ENCODE measurements at regions not wholly inside any gene's neighbourhood (a gene's known extent, or its start where the extent isn't known, plus 50 kb on each side); places are given as distances from the start of the nearest gene placed in this dataset.

DNA sequence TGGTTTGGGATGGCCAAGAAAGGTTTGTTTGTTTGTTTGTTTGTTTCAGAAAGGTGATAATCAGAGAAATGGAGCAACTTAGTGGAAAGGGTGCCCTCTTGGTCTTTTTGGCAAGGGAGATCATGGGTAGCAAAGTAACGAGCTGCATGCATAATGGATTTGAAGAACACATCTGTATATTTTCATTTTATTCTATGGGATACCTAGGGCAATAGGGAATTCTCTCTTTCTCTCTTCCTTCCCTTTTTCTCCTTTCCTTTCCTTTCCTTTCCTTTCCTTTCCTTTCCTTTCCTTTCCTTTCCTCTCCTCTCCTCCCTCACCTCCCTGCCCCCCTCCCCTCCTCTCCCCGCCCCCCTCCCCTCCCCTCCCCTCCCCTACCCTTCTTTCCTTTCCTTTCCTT, 492.1 kb downstream of the NEBL start:
- TF ChIP-seq, protein P1, sequence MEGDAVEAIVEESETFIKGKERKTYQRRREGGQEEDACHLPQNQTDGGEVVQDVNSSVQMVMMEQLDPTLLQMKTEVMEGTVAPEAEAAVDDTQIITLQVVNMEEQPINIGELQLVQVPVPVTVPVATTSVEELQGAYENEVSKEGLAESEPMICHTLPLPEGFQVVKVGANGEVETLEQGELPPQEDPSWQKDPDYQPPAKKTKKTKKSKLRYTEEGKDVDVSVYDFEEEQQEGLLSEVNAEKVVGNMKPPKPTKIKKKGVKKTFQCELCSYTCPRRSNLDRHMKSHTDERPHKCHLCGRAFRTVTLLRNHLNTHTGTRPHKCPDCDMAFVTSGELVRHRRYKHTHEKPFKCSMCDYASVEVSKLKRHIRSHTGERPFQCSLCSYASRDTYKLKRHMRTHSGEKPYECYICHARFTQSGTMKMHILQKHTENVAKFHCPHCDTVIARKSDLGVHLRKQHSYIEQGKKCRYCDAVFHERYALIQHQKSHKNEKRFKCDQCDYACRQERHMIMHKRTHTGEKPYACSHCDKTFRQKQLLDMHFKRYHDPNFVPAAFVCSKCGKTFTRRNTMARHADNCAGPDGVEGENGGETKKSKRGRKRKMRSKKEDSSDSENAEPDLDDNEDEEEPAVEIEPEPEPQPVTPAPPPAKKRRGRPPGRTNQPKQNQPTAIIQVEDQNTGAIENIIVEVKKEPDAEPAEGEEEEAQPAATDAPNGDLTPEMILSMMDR (IDR thresholded peaks at IDR 0.05; ENCODE audit: poor library complexity, severe bottlenecking): no peak
- Histone ChIP-seq H3K4me1 (ENCODE audit: insufficient read depth, poor library complexity, severe bottlenecking) (no peaks in the 10 kb centered on the region), H3K27ac (ENCODE audit: poor library complexity, severe bottlenecking) (no peak overlapping the region), H3K27me3 (ENCODE audit: insufficient read depth, poor library complexity, severe bottlenecking) (no peaks in the 10 kb centered on the region), H3K9me3 (ENCODE audit: severe bottlenecking) (no peaks in the 10 kb centered on the region), H3K4me3 (ENCODE audit: severe bottlenecking) (no peak overlapping the region), H3K36me3 (ENCODE audit: low read depth) (no peaks in the 10 kb centered on the region)
- no peak for ATAC-seq (ENCODE audit: low read depth)
- no peak for DNase-seq (ENCODE audit: low spot score)

- no peak overlapping the region for H3K4me3 ChIP-seq (ENCODE audit: severe bottlenecking)
- no peak overlapping the region for H3K27ac ChIP-seq (ENCODE audit: poor library complexity, severe bottlenecking)
- no peak for ATAC-seq (ENCODE audit: low read depth)
- DNase-seq (ENCODE audit: low spot score): no peak
- H3K4me1 ChIP-seq (ENCODE audit: insufficient read depth, poor library complexity, severe bottlenecking): no peaks in the 10 kb centered on the region
- no peaks in the 10 kb centered on the region for H3K36me3 ChIP-seq (ENCODE audit: low read depth)
- TF ChIP-seq, protein P1 (IDR thresholded peaks at IDR 0.05; ENCODE audit: poor library complexity, severe bottlenecking): no peak
- H3K27me3 ChIP-seq (ENCODE audit: insufficient read depth, poor library complexity, severe bottlenecking): no peaks in the 10 kb centered on the region
- H3K9me3 ChIP-seq (ENCODE audit: severe bottlenecking): no peaks in the 10 kb centered on the region
Observed at GRCh38 chr10:20399772-20400171, 497.3 kb downstream of the NEBL start.

DNA sequence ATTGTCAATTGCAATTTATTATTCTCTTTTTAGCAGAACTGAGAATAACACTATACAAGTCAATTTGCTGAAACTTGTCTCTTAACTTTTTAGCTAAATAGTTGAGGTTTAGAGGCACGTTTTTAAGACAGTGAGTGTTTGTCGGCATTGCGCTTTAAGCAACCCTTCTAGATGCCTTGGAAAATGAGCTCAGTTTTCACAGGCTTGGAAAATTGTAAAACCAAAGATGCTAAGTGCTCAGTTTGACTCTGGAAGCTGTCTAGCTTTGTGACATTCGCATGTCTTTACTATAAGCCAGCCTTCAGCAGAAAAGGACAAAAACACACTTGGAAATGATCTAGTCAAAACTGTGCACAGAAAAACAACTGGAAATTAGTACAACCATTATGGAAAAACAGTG, 500.4 kb downstream of the NEBL start:
- Histone ChIP-seq H3K9me3 (ENCODE audit: severe bottlenecking) (no peaks in the 10 kb centered on the region), H3K4me3 (ENCODE audit: severe bottlenecking) (no peak overlapping the region), H3K36me3 (ENCODE audit: low read depth) (no peaks in the 10 kb centered on the region), H3K27me3 (ENCODE audit: insufficient read depth, poor library complexity, severe bottlenecking) (no peaks in the 10 kb centered on the region), H3K27ac (ENCODE audit: poor library complexity, severe bottlenecking) (no peak overlapping the region), H3K4me1 (ENCODE audit: insufficient read depth, poor library complexity, severe bottlenecking) (no peaks in the 10 kb centered on the region)
- TF ChIP-seq, protein P1 (IDR thresholded peaks at IDR 0.05; ENCODE audit: poor library complexity, severe bottlenecking): no peak
- ATAC-seq (ENCODE audit: low read depth): no peak
- DNase-seq (ENCODE audit: low spot score): no peak

- DNase-seq (ENCODE audit: low spot score) (no peak), ATAC-seq (ENCODE audit: low read depth) (no peak)
- no peaks in the 10 kb centered on the region for H3K4me1 ChIP-seq (ENCODE audit: insufficient read depth, poor library complexity, severe bottlenecking)
- TF ChIP-seq, protein P1 (IDR thresholded peaks at IDR 0.05; ENCODE audit: poor library complexity, severe bottlenecking): no peak
- H3K27ac ChIP-seq (ENCODE audit: poor library complexity, severe bottlenecking): no peak overlapping the region
- no peaks in the 10 kb centered on the region for H3K27me3 ChIP-seq (ENCODE audit: insufficient read depth, poor library complexity, severe bottlenecking)
- no peak overlapping the region for H3K4me3 ChIP-seq (ENCODE audit: severe bottlenecking)
- no peaks in the 10 kb centered on the region for H3K9me3 ChIP-seq (ENCODE audit: severe bottlenecking)
- no peaks in the 10 kb centered on the region for H3K36me3 ChIP-seq (ENCODE audit: low read depth)
Observed at GRCh38 chr10:20396205-20396604, 500.9 kb downstream of the NEBL start.

DNA sequence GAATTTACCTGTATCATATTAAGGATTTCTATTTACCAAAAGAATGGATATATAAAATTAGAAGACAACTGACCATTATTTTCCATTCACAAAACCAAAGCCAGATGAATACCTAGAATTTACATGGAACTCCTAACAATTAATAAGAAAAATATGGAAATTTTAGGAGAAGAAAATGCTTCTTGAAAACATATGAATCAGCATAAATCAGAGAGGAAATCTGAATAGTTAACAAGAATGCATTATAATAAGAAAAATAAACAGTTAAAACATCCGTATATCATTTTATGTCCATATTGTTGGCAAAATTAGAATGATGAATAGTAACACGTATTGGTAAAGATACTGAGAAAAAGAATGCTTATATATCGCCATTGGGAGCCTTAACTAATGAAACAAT, 505.5 kb downstream of the NEBL start:
- Histone ChIP-seq H3K9me3 (ENCODE audit: severe bottlenecking) (no peaks in the 10 kb centered on the region), H3K27ac (ENCODE audit: poor library complexity, severe bottlenecking) (no peak overlapping the region), H3K27me3 (ENCODE audit: insufficient read depth, poor library complexity, severe bottlenecking) (no peaks in the 10 kb centered on the region), H3K4me1 (ENCODE audit: insufficient read depth, poor library complexity, severe bottlenecking) (no peaks in the 10 kb centered on the region), H3K36me3 (ENCODE audit: low read depth) (no peaks in the 10 kb centered on the region), H3K4me3 (ENCODE audit: severe bottlenecking) (no peak overlapping the region)
- DNase-seq (ENCODE audit: low spot score) (no peak), ATAC-seq (ENCODE audit: low read depth) (no peak)
- TF ChIP-seq, protein P1 (IDR thresholded peaks at IDR 0.05; ENCODE audit: poor library complexity, severe bottlenecking): no peak

Measured in RWPE2 (cell line).